HEK293 (cell line): ENCODE measurements at regions not wholly inside any gene's neighbourhood (a gene's known extent, or its start where the extent isn't known, plus 50 kb on each side); places are given as distances from the start of the nearest gene placed in this dataset.

Experiments used
- CTCF ChIA-PET: fragments of 350-600 bp; formaldehyde crosslinking; extraction: SDS; loops from one replicate; lab custom pipeline; 2021; ENCODE audit warnings: antibody characterized with exemption; lab: Yijun Ruan, JAX
- POLR2A ChIA-PET: fragments of 300-600 bp; formaldehyde crosslinking; extraction: SDS; loops from one replicate; lab custom pipeline; 2020; ENCODE audit warnings: antibody characterized with exemption, inconsistent platforms; lab: Yijun Ruan, JAX
- H3K27ac ChIP-seq: fragments of 200-500 bp; sonication (Bioruptor generic); 2 replicates; pipeline ENCODE4 v1.5.1; 2014; ENCODE audit warnings: low read depth, low read length, control low read depth, inconsistent platforms; ENCODE audit errors: extremely low read depth
- H3K36me3 ChIP-seq, 2 experiments: fragments of 200-500 bp in 1 of 2; sonication (Bioruptor generic) in 1 of 2; 1 replicate in 1 of 2; 2 replicates in 1 of 2; pipeline ENCODE4 v1.5.1; 2014 to 2017; ENCODE audit warnings: inconsistent platforms in 2 of 2, low read length in 2 of 2; ENCODE audit not compliant: control insufficient read depth in 2 of 2, insufficient read depth in 1 of 2
- H3K4me1 ChIP-seq: fragments of 200-500 bp; sonication (Bioruptor generic); 2 replicates; pipeline ENCODE4 v1.5.1; 2014; ENCODE audit warnings: mild to moderate bottlenecking, low read length, inconsistent platforms; ENCODE audit not compliant: control insufficient read depth, insufficient read depth
- H3K4me3 ChIP-seq: 2 replicates; pipeline ENCODE4 v1.5.1; 2011; ENCODE audit warnings: low read depth, mild to moderate bottlenecking, control low read depth, low read length, moderate library complexity
- H3K9me3 ChIP-seq: fragments of 200-500 bp; sonication (Bioruptor generic); 2 replicates; pipeline ENCODE4 v1.5.1; 2014; ENCODE audit warnings: low read depth, low read length, inconsistent platforms; ENCODE audit not compliant: control insufficient read depth, insufficient read depth
- BCL11B ChIP-seq: fragments of 450-650 bp; formaldehyde crosslinking; IDR thresholded peaks from 2 replicates; pipeline ENCODE4 v1.5.1; 2016; ENCODE audit warnings: low read depth, missing biosample characterization, missing genetic modification characterization
- GLIS1 ChIP-seq: fragments of 450-650 bp; formaldehyde crosslinking; IDR thresholded peaks from 2 replicates; pipeline ENCODE4 v1.5.1; 2016; ENCODE audit warnings: missing biosample characterization, missing genetic modification characterization
- MZF1 ChIP-seq: fragments of 450-650 bp; formaldehyde crosslinking; IDR thresholded peaks from 2 replicates; pipeline ENCODE4 v1.5.1; 2017; ENCODE audit warnings: missing biosample characterization, missing genetic modification characterization, borderline replicate concordance
- SALL2 ChIP-seq: fragments of 450-650 bp; formaldehyde crosslinking; IDR thresholded peaks from 2 replicates; pipeline ENCODE4 v1.5.0; 2017; ENCODE audit warnings: missing biosample characterization, mild to moderate bottlenecking, missing genetic modification characterization, borderline replicate concordance
- SCRT2 ChIP-seq: fragments of 450-650 bp; formaldehyde crosslinking; IDR thresholded peaks from 2 replicates; pipeline ENCODE4 v1.5.1; 2016; ENCODE audit warnings: missing biosample characterization, missing genetic modification characterization
- SETDB1 ChIP-seq: IDR thresholded peaks from one replicate; pipeline ENCODE4 v1.6.1; 2017; ENCODE audit warnings: mild to moderate bottlenecking, low read length, moderate library complexity, mixed read lengths; ENCODE audit not compliant: insufficient read length
- SP2 ChIP-seq: fragments of 450-650 bp; formaldehyde crosslinking; IDR thresholded peaks from 2 replicates; pipeline ENCODE4 v1.5.1; 2016; ENCODE audit warnings: missing biosample characterization, missing genetic modification characterization
- SP3 ChIP-seq: fragments of 450-650 bp; formaldehyde crosslinking; IDR thresholded peaks from 2 replicates; pipeline ENCODE4 v1.5.1; 2016; ENCODE audit warnings: missing biosample characterization, missing genetic modification characterization
- TCF7L2 ChIP-seq: IDR thresholded peaks from 2 replicates; pipeline ENCODE4 v1.6.1; 2011; ENCODE audit warnings: low read depth, mild to moderate bottlenecking, inconsistent platforms, low read length, moderate library complexity, borderline replicate concordance
- ZBTB44 ChIP-seq: fragments of 450-650 bp; IDR thresholded peaks from 2 replicates; pipeline ENCODE4 v1.5.1; 2018; ENCODE audit warnings: missing biosample characterization, mild to moderate bottlenecking, missing genetic modification characterization
- ZFHX2 ChIP-seq: fragments of 450-650 bp; formaldehyde crosslinking; conservative IDR thresholded peaks from 2 replicates; pipeline ENCODE4 v1.5.1; 2016; ENCODE audit warnings: missing biosample characterization, missing genetic modification characterization
- ZFP41 ChIP-seq: fragments of 450-650 bp; formaldehyde crosslinking; IDR thresholded peaks from 2 replicates; pipeline ENCODE4 v1.5.1; 2016; ENCODE audit warnings: missing biosample characterization, missing genetic modification characterization, borderline replicate concordance
- ZFP69B ChIP-seq: fragments of 450-650 bp; formaldehyde crosslinking; IDR thresholded peaks from 2 replicates; pipeline ENCODE4 v1.5.1; 2016; ENCODE audit warnings: missing biosample characterization, missing genetic modification characterization
- ZIC2 ChIP-seq: fragments of 450-650 bp; formaldehyde crosslinking; IDR thresholded peaks from 2 replicates; pipeline ENCODE4 v1.5.1; 2016; ENCODE audit warnings: missing biosample characterization, missing genetic modification characterization
- ZNF155 ChIP-seq: fragments of 450-650 bp; formaldehyde crosslinking; IDR thresholded peaks from 2 replicates; pipeline ENCODE4 v1.5.1; 2016; ENCODE audit warnings: missing biosample characterization, missing genetic modification characterization
- ZNF221 ChIP-seq: fragments of 450-650 bp; formaldehyde crosslinking; IDR thresholded peaks from 2 replicates; pipeline ENCODE4 v1.5.1; 2017; ENCODE audit warnings: missing biosample characterization, missing genetic modification characterization, borderline replicate concordance
- ZNF248 ChIP-seq: fragments of 450-650 bp; formaldehyde crosslinking; IDR thresholded peaks from 2 replicates; pipeline ENCODE4 v1.5.1; 2017; ENCODE audit warnings: missing biosample characterization, missing genetic modification characterization
- ZNF280D ChIP-seq: fragments of 450-650 bp; formaldehyde crosslinking; IDR thresholded peaks from 2 replicates; pipeline ENCODE4 v1.5.1; 2016; ENCODE audit warnings: missing biosample characterization, missing genetic modification characterization
- ZNF302 ChIP-seq: fragments of 450-650 bp; formaldehyde crosslinking; IDR thresholded peaks from 2 replicates; pipeline ENCODE4 v1.5.1; 2016; ENCODE audit warnings: missing biosample characterization, missing genetic modification characterization, low read depth
- ZNF37A ChIP-seq: fragments of 450-650 bp; IDR thresholded peaks from 2 replicates; pipeline ENCODE4 v1.5.1; 2018; ENCODE audit warnings: missing biosample characterization, missing genetic modification characterization
- ZNF501 ChIP-seq: fragments of 450-650 bp; formaldehyde crosslinking; IDR thresholded peaks from 2 replicates; pipeline ENCODE4 v1.5.1; 2016; ENCODE audit warnings: missing biosample characterization, missing genetic modification characterization
- ZNF610 ChIP-seq: fragments of 450-650 bp; formaldehyde crosslinking; IDR thresholded peaks from 2 replicates; pipeline ENCODE4 v1.5.1; 2016; ENCODE audit warnings: missing biosample characterization, missing genetic modification characterization, borderline replicate concordance

GRCh38 chr3:176631165-176631564, 566.1 kb downstream of the TBL1XR1 start:
- no peak overlapping the region for H3K4me3 ChIP-seq
- TF ChIP-seq SP2 (tag by site-specific recombination) = no peak
- TF ChIP-seq MZF1 (tag by site-specific recombination) = no peak
- no peak for TF ChIP-seq ZNF280D
- no peak for TF ChIP-seq ZFP41
- TF ChIP-seq ZFHX2 = no peak
- no peak for TF ChIP-seq ZNF501 (tag by site-specific recombination)
- TF ChIP-seq ZNF221 (tag by site-specific recombination) = no peak
- no peak for TF ChIP-seq SCRT2 (tag by site-specific recombination)
- ChIA-PET POLR2A (no interaction called here), CTCF (no interaction called here)
- no peak overlapping the region for H3K27ac ChIP-seq
- no peaks in the 10 kb centered on the region for H3K4me1 ChIP-seq
- no peaks in the 10 kb centered on the region for H3K9me3 ChIP-seq
- H3K36me3 ChIP-seq = no peaks in the 10 kb centered on the region

GRCh38 chr3:176628101-176628639, 569.1 kb downstream of the TBL1XR1 start:
- H3K4me3 ChIP-seq = no peak overlapping the region
- no peaks in the 10 kb centered on the region for H3K4me1 ChIP-seq
- no peaks in the 10 kb centered on the region for H3K9me3 ChIP-seq
- ChIA-PET CTCF (interaction anchor here (0.7 kb wide), 1 partner anchor 53 kb away, joined by 4 read pairs; no protein-coding TSS in a partner anchor), POLR2A (no interaction called here)
- TF ChIP-seq ZNF610 (no peak), ZNF248 (tag by site-specific recombination) (no peak), ZNF221 (tag by site-specific recombination) (no peak)
- H3K27ac ChIP-seq = no peak overlapping the region
- no peaks in the 10 kb centered on the region for H3K36me3 ChIP-seq

GRCh38 chr3:176623468-176624150, 573.7 kb downstream of the TBL1XR1 start:
- H3K4me3 ChIP-seq = no peak overlapping the region
- no peaks in the 10 kb centered on the region for H3K4me1 ChIP-seq
- H3K27ac ChIP-seq = no peak overlapping the region
- H3K36me3 ChIP-seq = no peaks in the 10 kb centered on the region
- POLR2A ChIA-PET = no interaction called here
- CTCF ChIA-PET = interaction anchor here (0.6 kb wide), 1 partner anchor 11 kb away, joined by 4 read pairs; no protein-coding TSS in a partner anchor
- TF ChIP-seq ZNF302 (tag by site-specific recombination) (no peak), SALL2 (tag by site-specific recombination) (no peak), TCF7L2 (no peak), GLIS1 (tag by site-specific recombination) (no peak), SETDB1 (no peak), ZIC2 (tag by site-specific recombination) (no peak), ZNF37A (no peak), SP3 (tag by site-specific recombination) (no peak), ZBTB44 (tag by site-specific recombination) (no peak), BCL11B (no peak), ZNF155 (tag by site-specific recombination) (no peak), ZFP69B (tag by site-specific recombination) (no peak)
- no peaks in the 10 kb centered on the region for H3K9me3 ChIP-seq
